KMS-11 (cell line): ENCODE measurements at regions not wholly inside any gene's neighbourhood (a gene's known extent, or its start where the extent isn't known, plus 50 kb on each side); places are given as distances from the start of the nearest gene placed in this dataset.

ENCODE experiments used
- H2AFZ ChIP-seq: fragments of 200-600 bp; sonication (generic); 2 replicates; pipeline ENCODE4 v1.6.1; 2016; ENCODE audit warnings: antibody characterized with exemption, mixed run types, low read depth
- H3K27ac ChIP-seq: fragments of 200-600 bp; sonication (generic); 2 replicates; pipeline ENCODE4 v1.6.1; 2016; ENCODE audit warnings: mild to moderate bottlenecking, mixed run types
- H3K27me3 ChIP-seq: fragments of 200-600 bp; sonication (generic); 2 replicates; pipeline ENCODE4 v1.6.1; 2017; ENCODE audit warnings: mild to moderate bottlenecking, low read depth, mixed run types, moderate library complexity; ENCODE audit not compliant: insufficient read depth
- H3K36me3 ChIP-seq: fragments of 200-600 bp; sonication (generic); 2 replicates; pipeline ENCODE4 v1.6.1; 2017; ENCODE audit warnings: mild to moderate bottlenecking, mixed run types; ENCODE audit not compliant: insufficient read depth
- H3K4me1 ChIP-seq: fragments of 200-600 bp; sonication (generic); 2 replicates; pipeline ENCODE4 v1.6.1; 2016; ENCODE audit warnings: mild to moderate bottlenecking, low read depth, mixed run types; ENCODE audit not compliant: poor library complexity, severe bottlenecking
- H3K4me2 ChIP-seq: fragments of 200-600 bp; sonication (generic); 2 replicates; pipeline ENCODE4 v1.7.0; 2016; ENCODE audit warnings: mild to moderate bottlenecking, mixed run types
- H3K4me3 ChIP-seq: fragments of 200-600 bp; sonication (generic); IDR thresholded peaks from 2 replicates; pipeline ENCODE4 v1.6.1; 2017; ENCODE audit warnings: low read depth, low read length, mixed read lengths; ENCODE audit not compliant: insufficient read depth
- H3K79me2 ChIP-seq: fragments of 200-600 bp; sonication (generic); 2 replicates; pipeline ENCODE4 v1.6.1; 2016; ENCODE audit warnings: low read depth, mixed run types; ENCODE audit not compliant: insufficient read depth
- H3K9ac ChIP-seq: fragments of 200-600 bp; sonication (generic); 2 replicates; pipeline ENCODE4 v1.6.1; 2016; ENCODE audit warnings: mild to moderate bottlenecking, mixed run types
- H4K20me1 ChIP-seq: fragments of 200-600 bp; sonication (generic); 2 replicates; pipeline ENCODE4 v1.6.1; 2016; ENCODE audit warnings: mild to moderate bottlenecking, mixed run types; ENCODE audit not compliant: insufficient read depth
- CTCF ChIP-seq: fragments of 200-600 bp; sonication (generic); conservative IDR thresholded peaks from 2 replicates; pipeline ENCODE4 v1.6.1; 2017; ENCODE audit warnings: low read depth, mild to moderate bottlenecking, antibody characterized with exemption, low read length, moderate library complexity, mixed read lengths

DNA sequence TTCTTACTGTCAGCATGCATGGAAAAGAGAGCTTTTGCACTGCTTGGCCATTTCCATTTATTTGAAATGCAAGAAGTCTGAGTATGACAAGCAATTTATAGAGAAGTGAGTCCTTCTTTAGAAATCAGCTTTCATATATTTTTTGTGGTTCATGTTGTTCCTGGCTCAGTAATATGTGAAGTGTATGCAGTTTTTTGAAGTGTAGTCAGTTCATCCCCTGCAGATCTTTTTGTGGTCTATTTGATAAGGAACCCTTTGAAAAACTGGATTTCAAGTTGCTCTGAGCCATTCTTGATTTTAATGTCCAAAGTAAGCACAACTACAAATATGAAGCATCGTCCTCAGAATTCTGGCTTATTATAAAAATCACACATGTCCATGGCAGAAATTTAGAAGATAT lies 294.1 kb upstream of the SMC2 start:
- Histone ChIP-seq H2AFZ (no peak overlapping the region), H3K4me3 (no peak overlapping the region), H3K4me1 (peaks cover 11% of the 10 kb centered on the region), H4K20me1 (no peaks in the 10 kb centered on the region), H3K79me2 (no peaks in the 10 kb centered on the region), H3K36me3 (no peaks in the 10 kb centered on the region), H3K27me3 (no peaks in the 10 kb centered on the region), H3K27ac (no peak overlapping the region), H3K9ac (no peak overlapping the region), H3K4me2 (no peak overlapping the region)
- no peak for TF ChIP-seq CTCF

DNA sequence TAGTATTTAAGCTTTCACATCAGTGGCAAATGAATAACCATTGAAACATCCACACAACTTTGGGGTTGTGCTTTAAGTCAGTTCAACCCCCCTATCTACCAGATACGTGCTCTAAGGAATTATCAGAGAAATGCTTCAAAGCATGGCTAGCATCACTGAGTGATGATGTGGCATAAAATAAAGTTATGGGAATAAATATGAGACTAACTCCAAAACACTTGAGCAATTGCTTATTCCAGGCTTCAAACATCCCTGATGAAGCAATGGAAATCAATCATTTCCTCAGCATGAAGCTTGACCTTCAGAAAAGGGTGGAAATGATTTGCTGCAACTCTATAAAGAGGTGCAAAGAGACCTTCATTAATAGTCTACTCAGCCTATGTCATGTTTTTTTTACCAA lies 292.0 kb upstream of the SMC2 start:
- Histone ChIP-seq H4K20me1 (no peaks in the 10 kb centered on the region), H3K4me3 (no peak overlapping the region), H2AFZ (no peak overlapping the region), H3K27ac (no peak overlapping the region), H3K9ac (no peak overlapping the region), H3K79me2 (no peaks in the 10 kb centered on the region), H3K36me3 (no peaks in the 10 kb centered on the region), H3K4me2 (no peak overlapping the region), H3K4me1 (peaks cover 11% of the 10 kb centered on the region), H3K27me3 (no peaks in the 10 kb centered on the region)
- no peak for TF ChIP-seq CTCF

- Histone ChIP-seq H3K27me3 (no peaks in the 10 kb centered on the region), H3K79me2 (no peaks in the 10 kb centered on the region), H3K9ac (no peak overlapping the region), H3K4me2 (no peak overlapping the region), H4K20me1 (no peaks in the 10 kb centered on the region), H3K4me1 (peaks cover 8% of the 10 kb centered on the region), H3K27ac (no peak overlapping the region), H3K4me3 (no peak overlapping the region), H2AFZ (no peak overlapping the region), H3K36me3 (no peaks in the 10 kb centered on the region)
- no peak for TF ChIP-seq CTCF
These were observed 290.9 kb upstream of the SMC2 start for GRCh38 chr9:103803245-103803644.

DNA sequence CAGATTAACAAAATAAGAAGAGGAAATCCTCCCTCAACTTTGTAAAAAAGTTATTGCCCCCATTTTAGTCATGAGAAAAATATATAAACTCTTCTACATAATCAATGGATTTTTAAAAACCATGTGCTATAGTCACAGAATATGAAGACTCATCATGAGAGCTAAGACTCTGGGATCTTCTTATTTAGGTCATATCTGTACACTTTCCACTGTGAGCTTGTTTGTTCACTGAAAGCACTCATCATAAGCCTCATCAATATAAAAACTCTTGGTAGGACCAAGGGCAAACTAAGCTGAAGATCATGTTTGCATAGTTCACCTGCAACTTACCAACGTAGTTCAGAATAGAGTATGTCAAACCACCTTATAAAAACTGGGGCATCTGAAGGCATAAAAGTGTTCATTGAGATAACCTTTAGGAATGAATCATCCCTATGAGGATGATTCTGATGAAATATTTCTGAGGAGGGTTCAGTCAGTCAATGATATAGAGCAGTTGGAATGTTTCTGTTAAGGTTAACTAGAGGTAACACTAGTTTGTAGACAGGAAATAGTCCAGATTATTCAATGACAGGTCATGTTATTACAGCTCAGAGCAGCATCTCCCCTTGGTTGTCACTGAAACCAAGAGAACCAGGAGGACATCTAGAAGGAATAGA lies 289.9 kb upstream of the SMC2 start:
- TF ChIP-seq CTCF = no peak
- Histone ChIP-seq H3K79me2 (no peaks in the 10 kb centered on the region), H3K4me3 (no peak overlapping the region), H3K36me3 (no peaks in the 10 kb centered on the region), H4K20me1 (no peaks in the 10 kb centered on the region), H2AFZ (no peak overlapping the region), H3K9ac (no peak overlapping the region), H3K27me3 (no peaks in the 10 kb centered on the region), H3K4me2 (no peak overlapping the region), H3K27ac (no peak overlapping the region), H3K4me1 (no peaks in the 10 kb centered on the region)
